ENCODE measurements at regions not wholly inside any gene's neighbourhood (a gene's known extent, or its start where the extent isn't known, plus 50 kb on each side); places are given as distances from the start of the nearest gene placed in this dataset.

DNA sequence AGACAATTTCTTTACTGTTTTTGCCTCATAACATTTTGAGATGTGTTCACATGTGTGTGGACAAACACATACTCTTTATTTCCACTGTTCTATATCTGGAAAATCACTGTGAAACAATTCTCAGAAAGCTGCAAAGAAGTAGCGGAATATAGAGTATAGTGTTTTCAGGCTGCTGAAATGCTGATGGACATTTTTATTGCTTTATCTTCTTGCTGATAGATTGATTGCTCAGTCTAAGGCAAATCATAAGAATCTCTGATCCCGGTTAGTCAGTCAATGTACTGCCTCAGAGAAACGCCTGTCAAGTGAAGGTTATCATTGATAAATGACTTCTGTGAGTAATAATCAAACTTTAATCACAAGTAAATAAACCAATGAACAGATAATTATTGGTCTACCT, 364.9 kb upstream of the CTNND2 start:
- TF ChIP-seq, protein P1, sequence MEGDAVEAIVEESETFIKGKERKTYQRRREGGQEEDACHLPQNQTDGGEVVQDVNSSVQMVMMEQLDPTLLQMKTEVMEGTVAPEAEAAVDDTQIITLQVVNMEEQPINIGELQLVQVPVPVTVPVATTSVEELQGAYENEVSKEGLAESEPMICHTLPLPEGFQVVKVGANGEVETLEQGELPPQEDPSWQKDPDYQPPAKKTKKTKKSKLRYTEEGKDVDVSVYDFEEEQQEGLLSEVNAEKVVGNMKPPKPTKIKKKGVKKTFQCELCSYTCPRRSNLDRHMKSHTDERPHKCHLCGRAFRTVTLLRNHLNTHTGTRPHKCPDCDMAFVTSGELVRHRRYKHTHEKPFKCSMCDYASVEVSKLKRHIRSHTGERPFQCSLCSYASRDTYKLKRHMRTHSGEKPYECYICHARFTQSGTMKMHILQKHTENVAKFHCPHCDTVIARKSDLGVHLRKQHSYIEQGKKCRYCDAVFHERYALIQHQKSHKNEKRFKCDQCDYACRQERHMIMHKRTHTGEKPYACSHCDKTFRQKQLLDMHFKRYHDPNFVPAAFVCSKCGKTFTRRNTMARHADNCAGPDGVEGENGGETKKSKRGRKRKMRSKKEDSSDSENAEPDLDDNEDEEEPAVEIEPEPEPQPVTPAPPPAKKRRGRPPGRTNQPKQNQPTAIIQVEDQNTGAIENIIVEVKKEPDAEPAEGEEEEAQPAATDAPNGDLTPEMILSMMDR (IDR thresholded peaks at IDR 0.05): no peak
- no peak for TF ChIP-seq POLR2A (IDR thresholded peaks at IDR 0.05)

All from body of pancreas (tissue), 4 donors.